SU-DHL-6 (cell line): ENCODE measurements at regions not wholly inside any gene's neighbourhood (a gene's known extent, or its start where the extent isn't known, plus 50 kb on each side); places are given as distances from the start of the nearest gene placed in this dataset.

ENCODE experiments used
- EZH2phosphoT487 ChIP-seq: fragments of 200-600 bp; sonication (generic), shearing (Covaris generic); conservative IDR thresholded peaks from 2 replicates; pipeline ENCODE4 v1.6.1; 2018; ENCODE audit warnings: mild to moderate bottlenecking, antibody characterized with exemption, low read length, moderate library complexity, mixed read lengths
- TF ChIP-seq, protein P1 (sequence below): fragments of 200-600 bp; sonication (generic); IDR thresholded peaks from one replicate; pipeline ENCODE4 v1.5.1; 2017; ENCODE audit warnings: antibody characterized with exemption, mild to moderate bottlenecking, low read length, moderate library complexity; ENCODE audit not compliant: insufficient read depth, poor library complexity, severe bottlenecking

GRCh38 chr10:44102726-44103255 is 282.1 kb downstream of the CXCL12 start:
- TF ChIP-seq, protein P1, sequence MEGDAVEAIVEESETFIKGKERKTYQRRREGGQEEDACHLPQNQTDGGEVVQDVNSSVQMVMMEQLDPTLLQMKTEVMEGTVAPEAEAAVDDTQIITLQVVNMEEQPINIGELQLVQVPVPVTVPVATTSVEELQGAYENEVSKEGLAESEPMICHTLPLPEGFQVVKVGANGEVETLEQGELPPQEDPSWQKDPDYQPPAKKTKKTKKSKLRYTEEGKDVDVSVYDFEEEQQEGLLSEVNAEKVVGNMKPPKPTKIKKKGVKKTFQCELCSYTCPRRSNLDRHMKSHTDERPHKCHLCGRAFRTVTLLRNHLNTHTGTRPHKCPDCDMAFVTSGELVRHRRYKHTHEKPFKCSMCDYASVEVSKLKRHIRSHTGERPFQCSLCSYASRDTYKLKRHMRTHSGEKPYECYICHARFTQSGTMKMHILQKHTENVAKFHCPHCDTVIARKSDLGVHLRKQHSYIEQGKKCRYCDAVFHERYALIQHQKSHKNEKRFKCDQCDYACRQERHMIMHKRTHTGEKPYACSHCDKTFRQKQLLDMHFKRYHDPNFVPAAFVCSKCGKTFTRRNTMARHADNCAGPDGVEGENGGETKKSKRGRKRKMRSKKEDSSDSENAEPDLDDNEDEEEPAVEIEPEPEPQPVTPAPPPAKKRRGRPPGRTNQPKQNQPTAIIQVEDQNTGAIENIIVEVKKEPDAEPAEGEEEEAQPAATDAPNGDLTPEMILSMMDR: no peak
- TF ChIP-seq EZH2phosphoT487: no peak
